NCI-H146 treated with DMSO at 0.1 percent for 48 hours (cell line): ENCODE measurements at regions not wholly inside any gene's neighbourhood (a gene's known extent, or its start where the extent isn't known, plus 50 kb on each side); places are given as distances from the start of the nearest gene placed in this dataset.
"Not testable (repeated sequence)": the region's sequence is repeated elsewhere in the genome, so short reads cannot be mapped to it uniquely, and the experiment has no call there.

Experiments
- DNase-seq: peaks from one replicate; lab custom pipeline; 2025; ENCODE audit not compliant: unreplicated experiment; lab: John Stamatoyannopoulos, UW

GRCh38 chr12:13570005-13570694 is 373.6 kb downstream of the EMP1 start:
- DNase-seq = no peak

GRCh38 chr12:13566292-13566691 is 369.8 kb downstream of the EMP1 start:
- DNase-seq = no peak

GRCh38 chr12:13564266-13564810 is 367.8 kb downstream of the EMP1 start:
- no peak for DNase-seq

GRCh38 chr12:13563743-13564125 is 367.2 kb downstream of the EMP1 start:
- DNase-seq = no peak

GRCh38 chr12:13562915-13563742 is 366.6 kb downstream of the EMP1 start:
- no peak for DNase-seq

- DNase-seq = no peak
Observed at GRCh38 chr12:13561923-13562322, 365.4 kb downstream of the EMP1 start.

GRCh38 chr12:13559318-13559978 is 362.9 kb downstream of the EMP1 start:
- no peak for DNase-seq

- no peak for DNase-seq
Observed at GRCh38 chr12:13552830-13553229, 356.3 kb downstream of the EMP1 start.

- DNase-seq = no peak
Observed at GRCh38 chr12:13547283-13547682, 350.8 kb downstream of the EMP1 start.

- DNase-seq = no peak
Observed at GRCh38 chr12:13546231-13546630, 349.7 kb downstream of the EMP1 start.

GRCh38 chr12:13539051-13539450 is 342.5 kb downstream of the EMP1 start:
- no peak for DNase-seq

- DNase-seq = no peak
Observed at GRCh38 chr12:13538136-13538535, 341.6 kb downstream of the EMP1 start.

GRCh38 chr12:13537623-13538022 is 341.1 kb downstream of the EMP1 start:
- DNase-seq = no peak

GRCh38 chr12:13536219-13536910 is 339.8 kb downstream of the EMP1 start:
- DNase-seq = no peak

GRCh38 chr12:13534645-13535398 is 338.3 kb downstream of the EMP1 start:
- no peak for DNase-seq

GRCh38 chr12:13534242-13534641 is 337.7 kb downstream of the EMP1 start:
- no peak for DNase-seq

GRCh38 chr12:13530966-13531365 is 334.4 kb downstream of the EMP1 start:
- peak; percentile 24 for DNase-seq

GRCh38 chr12:13526185-13526921 is 329.8 kb downstream of the EMP1 start:
- DNase-seq = not testable (repeated sequence)

GRCh38 chr12:13523536-13524307 is 327.2 kb downstream of the EMP1 start:
- DNase-seq = no peak
